ENCODE measurements at regions not wholly inside any gene's neighbourhood (a gene's known extent, or its start where the extent isn't known, plus 50 kb on each side); places are given as distances from the start of the nearest gene placed in this dataset.
"Not testable (repeated sequence)": the region's sequence is repeated elsewhere in the genome, so short reads cannot be mapped to it uniquely, and the experiment has no call there.

- not testable (repeated sequence) for TF ChIP-seq CTCF (IDR thresholded peaks at IDR 0.05; ENCODE audit: extremely low read depth in 1 of 2, insufficient read depth in 1 of 2, low read depth in 1 of 2, low read length in 2 of 2); GATA2 (IDR thresholded peaks at IDR 0.05; ENCODE audit: insufficient read depth, insufficient read length, low read depth, low read length); POLR2AphosphoS5 (IDR thresholded peaks at IDR 0.05; ENCODE audit: insufficient read depth, low read depth, low read length)
These were observed 108.0 kb upstream of the LRRC3B start for GRCh38 chr3:26514445-26515029.

Measured in endothelial cell of umbilical vein (primary cell).